ENCODE measurements at regions not wholly inside any gene's neighbourhood (a gene's known extent, or its start where the extent isn't known, plus 50 kb on each side); places are given as distances from the start of the nearest gene placed in this dataset.

- no peak overlapping the region for H3K4me3 ChIP-seq (ENCODE audit: low read depth in 1 of 2, low read length in 2 of 2)
- H3K4me1 ChIP-seq (ENCODE audit: control insufficient read depth in 1 of 2, insufficient read depth in 2 of 2, low read length in 2 of 2) = no peaks in the 10 kb centered on the region
- no peaks in the 10 kb centered on the region for H3K27me3 ChIP-seq (ENCODE audit: low read depth, low read length)
- H3K9me3 ChIP-seq (ENCODE audit: control insufficient read depth in 1 of 2, low read length in 2 of 2) = no peaks in the 10 kb centered on the region
- no peaks in the 10 kb centered on the region for H3K36me3 ChIP-seq (ENCODE audit: control insufficient read depth in 1 of 2, insufficient read depth in 2 of 2, low read length in 2 of 2)
- H3K27ac ChIP-seq (ENCODE audit: low read length) = no peak overlapping the region
Observed at GRCh38 chr1:193625255-193625654, 438.8 kb upstream of the B3GALT2 start.

GRCh38 chr1:193619911-193620310 lies 433.5 kb upstream of the B3GALT2 start:
- no peak overlapping the region for H3K27ac ChIP-seq (ENCODE audit: low read length)
- H3K9me3 ChIP-seq (ENCODE audit: control insufficient read depth in 1 of 2, low read length in 2 of 2) = no peaks in the 10 kb centered on the region
- no peaks in the 10 kb centered on the region for H3K36me3 ChIP-seq (ENCODE audit: control insufficient read depth in 1 of 2, insufficient read depth in 2 of 2, low read length in 2 of 2)
- no peaks in the 10 kb centered on the region for H3K27me3 ChIP-seq (ENCODE audit: low read depth, low read length)
- H3K4me3 ChIP-seq (ENCODE audit: low read depth in 1 of 2, low read length in 2 of 2) = no peak overlapping the region
- no peaks in the 10 kb centered on the region for H3K4me1 ChIP-seq (ENCODE audit: control insufficient read depth in 1 of 2, insufficient read depth in 2 of 2, low read length in 2 of 2)

GRCh38 chr1:193614817-193615216 lies 428.4 kb upstream of the B3GALT2 start:
- H3K4me3 ChIP-seq (ENCODE audit: low read depth in 1 of 2, low read length in 2 of 2) = no peak overlapping the region

GRCh38 chr1:193614275-193614674 lies 427.9 kb upstream of the B3GALT2 start:
- Histone ChIP-seq H3K9me3 (ENCODE audit: control insufficient read depth in 1 of 2, low read length in 2 of 2) (no peaks in the 10 kb centered on the region), H3K27ac (ENCODE audit: low read length) (no peak overlapping the region), H3K4me1 (ENCODE audit: control insufficient read depth in 1 of 2, insufficient read depth in 2 of 2, low read length in 2 of 2) (no peaks in the 10 kb centered on the region), H3K27me3 (ENCODE audit: low read depth, low read length) (no peaks in the 10 kb centered on the region), H3K4me3 (ENCODE audit: low read depth in 1 of 2, low read length in 2 of 2) (no peak overlapping the region), H3K36me3 (ENCODE audit: control insufficient read depth in 1 of 2, insufficient read depth in 2 of 2, low read length in 2 of 2) (no peaks in the 10 kb centered on the region)

More at GRCh38 chr1:193614817-193615216, 428.4 kb upstream of the B3GALT2 start:
- Histone ChIP-seq H3K9me3 (ENCODE audit: control insufficient read depth in 1 of 2, low read length in 2 of 2) (no peaks in the 10 kb centered on the region), H3K4me1 (ENCODE audit: control insufficient read depth in 1 of 2, insufficient read depth in 2 of 2, low read length in 2 of 2) (no peaks in the 10 kb centered on the region), H3K36me3 (ENCODE audit: control insufficient read depth in 1 of 2, insufficient read depth in 2 of 2, low read length in 2 of 2) (no peaks in the 10 kb centered on the region), H3K27ac (ENCODE audit: low read length) (no peak overlapping the region), H3K27me3 (ENCODE audit: low read depth, low read length) (no peaks in the 10 kb centered on the region)

GRCh38 chr1:193613041-193613440 lies 426.6 kb upstream of the B3GALT2 start:
- no peaks in the 10 kb centered on the region for H3K4me1 ChIP-seq (ENCODE audit: control insufficient read depth in 1 of 2, insufficient read depth in 2 of 2, low read length in 2 of 2)
- H3K27me3 ChIP-seq (ENCODE audit: low read depth, low read length) = no peaks in the 10 kb centered on the region
- H3K9me3 ChIP-seq (ENCODE audit: control insufficient read depth in 1 of 2, low read length in 2 of 2) = peaks cover 0 to 3% of the 10 kb centered on the region in 2 donors
- H3K36me3 ChIP-seq (ENCODE audit: control insufficient read depth in 1 of 2, insufficient read depth in 2 of 2, low read length in 2 of 2) = no peaks in the 10 kb centered on the region
- H3K4me3 ChIP-seq (ENCODE audit: low read depth in 1 of 2, low read length in 2 of 2) = no peak overlapping the region
- H3K27ac ChIP-seq (ENCODE audit: low read length) = no peak overlapping the region

GRCh38 chr1:193609592-193609991 lies 423.2 kb upstream of the B3GALT2 start:
- no peaks in the 10 kb centered on the region for H3K27me3 ChIP-seq (ENCODE audit: low read depth, low read length)
- H3K36me3 ChIP-seq (ENCODE audit: control insufficient read depth in 1 of 2, insufficient read depth in 2 of 2, low read length in 2 of 2) = no peaks in the 10 kb centered on the region
- H3K27ac ChIP-seq (ENCODE audit: low read length) = no peak overlapping the region
- H3K4me3 ChIP-seq (ENCODE audit: low read depth in 1 of 2, low read length in 2 of 2) = no peak overlapping the region
- H3K4me1 ChIP-seq (ENCODE audit: control insufficient read depth in 1 of 2, insufficient read depth in 2 of 2, low read length in 2 of 2) = no peaks in the 10 kb centered on the region
- peaks cover 0 to 3% of the 10 kb centered on the region in 2 donors for H3K9me3 ChIP-seq (ENCODE audit: control insufficient read depth in 1 of 2, low read length in 2 of 2)

- H3K9me3 ChIP-seq (ENCODE audit: control insufficient read depth in 1 of 2, low read length in 2 of 2) = peaks cover 0 to 3% of the 10 kb centered on the region in 2 donors
Observed at GRCh38 chr1:193607787-193608186, 421.4 kb upstream of the B3GALT2 start.

GRCh38 chr1:193606035-193606434 lies 419.6 kb upstream of the B3GALT2 start:
- Histone ChIP-seq H3K9me3 (ENCODE audit: control insufficient read depth in 1 of 2, low read length in 2 of 2) (peaks cover 0 to 3% of the 10 kb centered on the region in 2 donors), H3K4me3 (ENCODE audit: low read depth in 1 of 2, low read length in 2 of 2) (no peak overlapping the region), H3K36me3 (ENCODE audit: control insufficient read depth in 1 of 2, insufficient read depth in 2 of 2, low read length in 2 of 2) (no peaks in the 10 kb centered on the region), H3K4me1 (ENCODE audit: control insufficient read depth in 1 of 2, insufficient read depth in 2 of 2, low read length in 2 of 2) (no peaks in the 10 kb centered on the region), H3K27ac (ENCODE audit: low read length) (no peak overlapping the region), H3K27me3 (ENCODE audit: low read depth, low read length) (no peaks in the 10 kb centered on the region)

More at GRCh38 chr1:193607787-193608186, 421.4 kb upstream of the B3GALT2 start:
- Histone ChIP-seq H3K27ac (ENCODE audit: low read length) (no peak overlapping the region), H3K36me3 (ENCODE audit: control insufficient read depth in 1 of 2, insufficient read depth in 2 of 2, low read length in 2 of 2) (no peaks in the 10 kb centered on the region), H3K4me1 (ENCODE audit: control insufficient read depth in 1 of 2, insufficient read depth in 2 of 2, low read length in 2 of 2) (no peaks in the 10 kb centered on the region), H3K27me3 (ENCODE audit: low read depth, low read length) (no peaks in the 10 kb centered on the region), H3K4me3 (ENCODE audit: low read depth in 1 of 2, low read length in 2 of 2) (no peak overlapping the region)

GRCh38 chr1:193602705-193603104 lies 416.3 kb upstream of the B3GALT2 start:
- no peaks in the 10 kb centered on the region for H3K4me1 ChIP-seq (ENCODE audit: control insufficient read depth in 1 of 2, insufficient read depth in 2 of 2, low read length in 2 of 2)
- no peak overlapping the region for H3K4me3 ChIP-seq (ENCODE audit: low read depth in 1 of 2, low read length in 2 of 2)
- H3K27ac ChIP-seq (ENCODE audit: low read length) = no peak overlapping the region
- no peaks in the 10 kb centered on the region for H3K36me3 ChIP-seq (ENCODE audit: control insufficient read depth in 1 of 2, insufficient read depth in 2 of 2, low read length in 2 of 2)
- H3K9me3 ChIP-seq (ENCODE audit: control insufficient read depth in 1 of 2, low read length in 2 of 2) = no peaks in the 10 kb centered on the region
- H3K27me3 ChIP-seq (ENCODE audit: low read depth, low read length) = no peaks in the 10 kb centered on the region

- no peak overlapping the region for H3K4me3 ChIP-seq (ENCODE audit: low read depth in 1 of 2, low read length in 2 of 2)
- H3K9me3 ChIP-seq (ENCODE audit: control insufficient read depth in 1 of 2, low read length in 2 of 2) = no peaks in the 10 kb centered on the region
- H3K27ac ChIP-seq (ENCODE audit: low read length) = peak overlapping the region; percentile 6
- no peaks in the 10 kb centered on the region for H3K36me3 ChIP-seq (ENCODE audit: control insufficient read depth in 1 of 2, insufficient read depth in 2 of 2, low read length in 2 of 2)
- H3K4me1 ChIP-seq (ENCODE audit: control insufficient read depth in 1 of 2, insufficient read depth in 2 of 2, low read length in 2 of 2) = peaks cover 4% of the 10 kb centered on the region in 2 donors
- no peaks in the 10 kb centered on the region for H3K27me3 ChIP-seq (ENCODE audit: low read depth, low read length)
Observed at GRCh38 chr1:193593147-193593885, 406.9 kb upstream of the B3GALT2 start.

- Histone ChIP-seq H3K36me3 (ENCODE audit: control insufficient read depth in 1 of 2, insufficient read depth in 2 of 2, low read length in 2 of 2) (no peaks in the 10 kb centered on the region), H3K4me1 (ENCODE audit: control insufficient read depth in 1 of 2, insufficient read depth in 2 of 2, low read length in 2 of 2) (peaks cover 4% of the 10 kb centered on the region in 2 donors), H3K9me3 (ENCODE audit: control insufficient read depth in 1 of 2, low read length in 2 of 2) (no peaks in the 10 kb centered on the region), H3K27me3 (ENCODE audit: low read depth, low read length) (no peaks in the 10 kb centered on the region), H3K27ac (ENCODE audit: low read length) (no peak overlapping the region), H3K4me3 (ENCODE audit: low read depth in 1 of 2, low read length in 2 of 2) (no peak overlapping the region)
Observed at GRCh38 chr1:193592317-193592716, 405.9 kb upstream of the B3GALT2 start.

- Histone ChIP-seq H3K27ac (ENCODE audit: low read length) (no peak overlapping the region), H3K4me3 (ENCODE audit: low read depth in 1 of 2, low read length in 2 of 2) (no peak overlapping the region), H3K9me3 (ENCODE audit: control insufficient read depth in 1 of 2, low read length in 2 of 2) (no peaks in the 10 kb centered on the region), H3K27me3 (ENCODE audit: low read depth, low read length) (no peaks in the 10 kb centered on the region), H3K36me3 (ENCODE audit: control insufficient read depth in 1 of 2, insufficient read depth in 2 of 2, low read length in 2 of 2) (no peaks in the 10 kb centered on the region), H3K4me1 (ENCODE audit: control insufficient read depth in 1 of 2, insufficient read depth in 2 of 2, low read length in 2 of 2) (peaks cover 4% of the 10 kb centered on the region in 2 donors)
Observed at GRCh38 chr1:193590102-193590501, 403.7 kb upstream of the B3GALT2 start.
